ENCODE measurements at regions not wholly inside any gene's neighbourhood (a gene's known extent, or its start where the extent isn't known, plus 50 kb on each side); places are given as distances from the start of the nearest gene placed in this dataset.

GRCh38 chr2:241961454-241961853, 91.9 kb downstream of the RTP5 start:
- TF ChIP-seq CTCF (IDR thresholded peaks at IDR 0.05; ENCODE audit: low read depth, low read length) (no peak), MAX (IDR thresholded peaks at IDR 0.05; ENCODE audit: low read depth, low read length) (no peak), POLR2A (IDR thresholded peaks at IDR 0.05; ENCODE audit: extremely low read depth, insufficient read length) (no peak), MYC (IDR thresholded peaks at IDR 0.05; ENCODE audit: low read depth, low read length) (no peak)
